GM19240 (cell line): ENCODE measurements at regions not wholly inside any gene's neighbourhood (a gene's known extent, or its start where the extent isn't known, plus 50 kb on each side); places are given as distances from the start of the nearest gene placed in this dataset.

ENCODE experiments used
- DNase-seq: peaks from one replicate; pipeline ENCODE4 v3.0.0; 2011; ENCODE audit warnings: low spot score; ENCODE audit not compliant: insufficient read length

DNA sequence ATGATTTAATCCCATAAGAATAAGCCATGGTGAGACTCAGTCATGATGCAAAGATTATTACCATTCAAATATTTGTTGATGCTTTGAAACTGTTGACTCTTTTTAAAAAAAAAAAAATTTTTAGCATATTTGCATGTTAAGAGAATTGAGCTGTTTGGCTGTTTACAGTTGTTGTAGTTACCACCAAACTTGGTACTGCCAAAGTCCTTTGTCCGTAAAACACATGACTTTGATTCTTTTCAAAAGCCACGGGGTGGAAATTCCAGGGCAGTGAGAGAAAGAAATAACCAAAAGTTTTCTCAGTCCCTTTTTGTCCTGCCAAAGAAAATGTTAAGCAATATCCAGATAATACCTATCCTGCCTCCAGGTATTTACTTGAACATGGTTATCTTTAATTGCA, 474.8 kb downstream of the METTL4 start:
- DNase-seq, result no peak

DNA sequence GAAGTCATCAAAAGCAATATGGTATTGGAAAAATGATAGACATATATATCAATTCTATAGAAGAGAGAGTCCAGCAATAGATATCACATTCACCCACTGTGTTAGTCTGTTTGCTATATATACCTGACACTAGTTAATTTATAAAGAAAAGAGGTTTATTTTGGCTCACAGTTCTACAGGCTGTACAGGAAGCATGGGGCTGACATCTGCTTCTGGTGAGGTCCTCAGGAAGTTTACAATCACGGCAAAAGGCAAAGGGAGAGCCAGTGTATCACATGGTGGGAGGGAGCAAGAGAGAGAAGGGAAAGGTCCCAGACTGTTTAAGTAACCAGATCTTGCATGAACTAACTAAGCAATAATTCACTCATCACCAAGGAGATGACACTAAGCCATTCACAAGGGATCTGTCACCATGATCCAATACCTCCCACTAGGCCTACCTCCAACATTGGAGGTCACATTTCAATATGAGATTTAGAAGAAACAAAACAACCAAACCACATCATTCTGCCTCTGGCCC, 470.6 kb downstream of the METTL4 start:
- DNase-seq, result no peak

DNA sequence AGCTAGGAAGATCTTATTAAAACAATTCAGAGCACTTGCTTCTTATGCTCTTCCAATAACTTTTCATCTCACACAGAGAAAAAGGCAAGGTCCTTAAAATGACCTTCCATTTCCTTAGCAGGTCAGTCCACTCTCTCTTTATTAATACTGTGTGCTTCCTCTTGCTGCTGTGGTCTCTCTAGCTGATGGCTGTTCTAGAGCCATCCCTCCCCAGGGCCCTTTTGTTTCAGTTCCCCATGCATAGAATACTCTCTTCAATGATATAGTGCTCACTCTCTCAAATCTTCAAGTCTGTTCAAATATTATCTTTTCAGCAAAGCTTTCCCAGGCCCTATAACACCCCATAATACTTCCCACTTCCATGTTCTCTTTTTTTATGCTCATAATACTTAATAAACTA, 469.3 kb downstream of the METTL4 start:
- DNase-seq, result no peak

DNA sequence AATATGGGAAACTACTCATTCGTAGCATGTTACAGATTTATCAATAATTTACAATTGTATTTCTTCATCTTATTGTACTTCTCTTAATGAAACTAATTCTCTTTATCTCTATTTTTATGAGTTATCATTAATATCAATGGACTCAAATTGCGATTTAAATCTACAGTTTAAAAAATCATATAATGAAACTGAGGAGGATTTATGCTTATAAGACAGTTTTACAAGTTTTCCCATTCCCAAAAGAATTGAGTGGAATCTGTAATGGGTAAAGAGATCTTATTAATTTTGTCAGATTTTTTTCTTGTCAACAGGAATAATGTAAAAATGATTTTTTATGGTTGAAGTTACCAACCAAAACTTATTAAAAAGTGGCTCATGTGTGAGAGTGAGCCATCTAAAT, 468.0 kb downstream of the METTL4 start:
- DNase-seq, result no peak

DNA sequence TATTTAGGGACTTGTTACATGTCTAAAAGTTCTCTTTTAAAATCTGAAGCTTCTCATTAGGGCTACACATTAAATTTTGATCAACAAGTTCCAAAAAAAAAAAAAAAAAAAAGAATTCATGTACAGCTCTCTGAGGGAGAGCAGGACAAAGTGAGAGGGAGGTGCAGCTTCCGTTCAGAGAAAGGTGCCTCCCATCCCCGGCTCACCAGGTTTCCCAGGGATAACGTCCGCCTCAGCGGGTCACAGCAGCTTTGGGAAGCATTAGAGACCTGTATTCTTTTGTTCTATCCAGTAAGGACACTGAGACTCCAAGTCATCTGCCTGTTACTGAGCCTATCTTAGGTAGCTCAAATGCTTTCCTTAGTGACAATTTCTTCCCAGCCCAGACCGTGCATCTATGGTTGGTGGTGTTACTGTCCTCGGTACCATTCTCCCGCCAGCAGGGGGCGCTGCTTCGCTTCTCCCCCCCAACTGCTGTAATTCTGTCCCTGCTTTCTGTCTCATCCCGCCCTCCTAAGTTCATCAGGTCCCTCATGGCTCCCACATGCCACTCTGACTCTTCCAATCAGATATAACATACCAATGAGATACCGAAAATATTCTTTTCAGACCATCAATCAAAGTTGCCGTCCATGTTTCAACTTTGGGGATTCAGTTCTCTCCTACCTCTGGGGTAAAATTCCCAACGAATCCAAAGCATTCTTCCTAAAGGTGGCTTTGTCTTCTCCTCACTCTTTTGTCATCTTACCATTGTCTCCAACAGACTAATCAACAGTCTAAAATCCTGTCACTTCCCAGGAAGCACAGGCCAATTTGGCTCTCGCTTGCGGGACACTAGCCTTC, 466.5 kb downstream of the METTL4 start:
- peak; percentile 23 for DNase-seq

DNA sequence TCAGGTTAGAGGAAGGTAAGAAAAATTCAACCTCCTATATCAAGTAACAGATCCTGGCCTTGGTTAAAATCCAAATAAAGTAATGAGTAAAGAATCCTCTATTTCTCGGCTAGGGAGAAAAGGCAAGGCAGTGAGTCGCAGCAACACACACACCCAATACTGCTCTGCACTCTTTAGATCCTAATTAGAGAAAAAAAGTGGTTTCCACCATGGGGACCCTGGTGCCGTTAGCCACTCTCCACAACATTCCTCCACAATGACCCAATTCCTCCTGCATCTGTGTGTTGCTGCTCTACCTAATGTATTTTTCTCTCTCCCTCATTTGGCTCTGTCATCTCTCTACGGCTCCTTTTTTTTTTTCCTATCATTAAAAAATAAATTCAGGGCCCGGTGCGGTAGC, 462.7 kb downstream of the METTL4 start:
- no peak for DNase-seq

DNA sequence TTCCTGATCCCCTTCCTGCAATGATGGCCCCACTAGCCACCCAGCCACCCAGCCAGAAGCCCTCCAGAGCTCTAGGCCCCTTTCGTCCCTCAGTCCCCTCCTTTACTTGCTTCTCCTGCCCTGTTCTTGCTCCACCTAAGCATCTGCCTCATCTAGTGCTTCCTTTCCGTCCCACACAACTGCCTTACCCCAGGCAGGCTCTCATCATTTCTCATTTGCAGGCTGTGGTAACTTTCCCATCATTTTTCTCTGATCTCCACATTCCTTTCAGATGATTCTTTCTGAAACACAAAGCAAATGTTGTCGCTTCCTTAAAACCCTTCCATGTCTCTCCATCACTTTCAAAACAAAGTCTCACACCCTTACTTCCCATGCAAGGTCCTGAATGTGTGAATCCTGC, 459.8 kb downstream of the METTL4 start:
- no peak for DNase-seq

DNA sequence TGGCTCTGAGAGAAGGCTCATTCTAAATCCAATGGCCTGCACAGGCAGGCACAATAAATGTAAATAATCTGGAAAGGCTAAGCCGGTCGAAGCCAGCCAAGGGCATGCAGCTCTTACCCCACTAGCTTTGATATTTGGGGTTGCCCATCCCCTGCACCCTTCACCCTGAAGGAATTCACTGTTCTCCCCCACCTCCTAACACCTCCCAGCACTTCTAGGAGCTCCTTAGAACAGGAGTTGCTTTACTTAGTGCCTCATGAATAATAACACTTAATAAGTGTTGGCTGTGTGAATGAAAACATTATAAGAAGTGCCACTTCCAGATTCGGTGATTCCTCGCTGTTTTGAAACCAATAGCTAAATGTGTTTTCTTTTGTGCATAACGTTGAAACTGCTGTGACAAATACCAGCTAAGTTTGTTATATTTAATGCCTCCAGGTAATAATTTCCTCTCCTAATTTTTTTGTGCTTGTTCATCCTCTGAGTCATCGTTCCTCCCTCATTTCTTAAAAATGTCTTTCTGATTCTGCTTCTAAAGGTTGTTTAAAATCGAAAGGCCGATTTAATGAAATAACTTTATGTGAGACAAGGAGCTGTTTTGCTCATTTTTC, 458.8 kb downstream of the METTL4 start:
- DNase-seq, result no peak

DNA sequence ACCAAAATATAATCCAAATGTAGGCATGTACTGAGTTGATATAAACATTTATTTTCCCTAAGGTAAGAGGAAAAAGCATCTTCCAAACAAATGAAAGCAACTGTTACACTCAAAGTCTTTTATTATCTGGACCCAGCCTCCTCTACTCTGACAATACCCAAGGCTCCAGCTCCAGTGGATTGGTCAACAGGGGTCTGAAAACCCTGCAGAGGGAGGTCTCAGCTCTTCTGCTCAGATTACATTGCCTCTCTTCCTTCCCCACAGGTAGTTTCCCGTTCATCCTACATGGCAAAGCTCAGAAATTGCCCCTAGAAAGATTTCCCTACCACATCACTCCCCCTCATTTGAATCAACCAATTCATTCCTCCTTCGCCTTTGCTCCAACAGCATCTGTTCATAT, 457.0 kb downstream of the METTL4 start:
- DNase-seq, result no peak

DNA sequence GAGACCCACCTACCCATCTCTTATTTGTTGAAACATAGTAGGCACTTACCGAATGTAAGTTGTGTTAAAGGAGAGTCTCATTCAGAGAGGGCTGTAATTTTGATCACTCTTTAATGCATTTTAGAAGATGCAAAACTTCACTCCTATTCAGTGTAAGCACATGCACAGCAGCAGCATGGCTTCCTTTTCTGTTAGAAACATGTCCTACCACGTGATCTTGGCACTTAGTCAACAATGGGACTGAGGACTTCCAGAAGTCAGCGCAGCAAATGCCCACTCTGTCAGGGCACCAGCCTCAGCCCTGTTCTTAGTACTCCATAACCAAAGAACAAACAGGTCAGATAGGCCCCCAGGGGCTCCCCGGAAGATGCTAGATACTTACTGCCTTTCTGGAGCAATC, 456.5 kb downstream of the METTL4 start:
- DNase-seq, result no peak

DNA sequence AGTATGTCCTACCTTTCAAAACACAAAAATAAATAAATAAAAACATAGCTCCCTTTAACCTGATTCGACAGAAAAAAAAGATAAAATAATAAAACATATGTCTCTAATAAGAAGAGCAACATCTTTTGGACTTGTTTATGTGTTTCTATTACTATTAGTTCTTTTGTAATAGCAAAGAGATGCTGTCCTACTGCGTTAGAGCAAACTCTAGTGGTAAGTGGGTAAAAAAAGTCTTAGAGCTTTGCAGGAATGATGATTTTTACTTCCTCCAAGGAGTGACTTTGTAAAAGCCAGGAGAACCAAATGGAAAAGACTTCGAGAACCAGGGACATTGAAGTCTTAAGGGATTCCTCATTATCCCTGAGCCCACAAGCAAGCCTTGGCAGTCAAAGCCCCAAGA, 450.1 kb downstream of the METTL4 start:
- no peak for DNase-seq

DNA sequence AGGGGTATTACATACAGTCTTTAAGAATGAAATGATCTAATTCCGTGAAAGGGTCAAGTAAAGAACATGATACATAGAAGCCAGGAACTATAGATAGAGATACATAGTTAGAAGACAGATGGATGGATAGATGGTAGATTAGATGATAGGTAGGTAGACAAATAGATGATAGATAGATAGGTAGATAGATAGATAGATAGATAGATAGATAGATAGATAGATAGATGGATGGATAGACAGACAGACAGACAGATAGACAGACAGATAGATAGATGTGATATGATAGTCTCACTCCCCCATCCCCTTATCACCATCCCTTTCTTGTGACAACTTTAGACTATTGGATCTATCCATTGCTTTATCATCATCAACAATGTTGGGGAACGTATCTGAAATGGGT, 448.2 kb downstream of the METTL4 start:
- DNase-seq, result no peak

DNA sequence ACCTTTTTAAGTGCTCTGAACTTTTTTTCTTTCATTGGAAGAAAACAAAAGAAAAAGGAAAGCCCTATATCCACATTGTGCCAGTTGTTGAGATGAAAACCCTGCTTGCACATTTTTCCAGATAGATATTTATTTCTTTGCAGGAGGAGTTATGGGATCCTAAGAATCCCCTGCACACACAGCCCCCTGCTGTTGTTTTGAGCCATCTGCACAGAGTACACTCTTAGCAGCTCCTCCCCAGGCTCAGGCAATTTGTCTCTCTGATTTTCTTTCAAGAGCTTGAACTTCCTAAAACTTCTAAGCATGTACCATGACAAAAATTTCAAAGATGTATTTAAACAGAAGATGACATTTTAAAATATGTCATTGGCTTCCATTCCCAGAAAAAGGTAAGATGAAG, 436.9 kb downstream of the METTL4 start:
- DNase-seq, result no peak

DNA sequence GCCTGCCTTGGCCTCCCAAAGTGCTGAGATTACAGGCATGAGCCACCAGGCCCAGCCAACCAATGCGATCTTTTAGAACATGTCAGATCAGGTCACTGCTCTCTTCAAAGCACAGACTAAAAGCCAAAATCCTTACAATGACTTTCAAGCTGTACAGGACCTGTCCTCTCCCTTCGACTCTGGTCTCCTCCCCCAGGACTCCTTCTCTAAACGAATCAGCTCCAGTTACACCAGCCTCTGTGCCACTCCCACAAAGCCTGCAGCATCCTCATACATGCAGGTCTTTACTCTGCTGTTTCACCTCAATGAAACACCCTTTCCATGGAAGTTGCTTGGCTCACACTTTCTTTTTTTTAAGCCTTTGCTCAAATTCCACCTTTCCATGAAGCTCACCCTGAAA, 436.0 kb downstream of the METTL4 start:
- DNase-seq, result no peak

DNA sequence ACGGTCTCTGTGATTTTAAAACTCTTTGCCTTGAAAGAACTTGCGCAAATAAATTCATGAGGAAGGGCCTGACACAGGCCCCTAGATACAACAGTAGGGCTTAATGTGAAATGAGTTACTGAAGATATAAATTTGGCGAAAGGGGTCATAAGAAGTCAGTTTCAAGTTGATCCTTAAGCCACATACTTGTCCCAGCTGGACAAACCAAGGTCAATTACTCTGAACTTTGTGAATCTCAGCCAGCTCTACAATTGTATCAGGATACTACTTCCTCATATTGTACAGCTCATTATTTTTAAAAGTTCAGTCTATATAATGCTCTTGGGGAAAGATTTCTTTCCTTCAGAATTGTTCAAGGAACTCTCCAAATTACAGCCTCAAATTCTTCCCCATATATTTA, 432.8 kb downstream of the METTL4 start:
- no peak for DNase-seq

DNA sequence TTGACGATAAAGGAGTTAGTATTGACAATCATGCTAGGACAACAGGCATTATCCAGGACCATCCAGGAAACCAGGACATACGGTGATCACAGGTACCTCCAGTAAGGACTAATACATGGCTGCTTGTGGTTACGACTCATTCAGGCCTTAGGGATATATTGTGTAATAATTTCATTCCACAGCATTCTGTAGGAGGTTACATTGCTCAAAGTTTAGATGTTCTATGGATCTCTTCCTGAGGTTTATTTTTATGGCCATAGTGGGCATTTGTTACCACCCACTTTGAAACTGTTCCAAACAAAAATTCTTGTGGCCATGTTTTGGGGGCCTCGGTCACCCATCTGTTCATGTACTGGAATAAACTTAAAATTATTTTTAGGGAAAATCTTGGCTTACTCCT, 431.6 kb downstream of the METTL4 start:
- DNase-seq, result no peak

DNA sequence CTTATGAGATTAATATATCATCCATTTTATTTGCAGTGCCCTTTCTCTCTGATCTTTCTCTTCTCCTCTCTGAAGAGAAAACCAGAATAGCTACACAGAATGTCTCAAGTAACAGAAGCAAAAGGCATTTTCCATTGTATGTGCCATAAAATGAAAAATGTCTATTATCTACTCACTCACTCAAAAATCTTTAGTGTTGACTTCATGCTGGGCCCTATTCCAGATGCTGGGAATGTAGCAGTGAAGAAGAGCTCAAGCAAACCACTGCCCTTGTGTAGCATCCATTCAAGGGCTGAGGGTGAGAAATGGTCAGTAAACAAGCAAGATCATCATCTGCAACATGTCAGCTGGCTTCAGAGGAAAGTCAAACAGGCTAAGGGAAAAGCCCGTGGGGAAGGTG, 427.7 kb downstream of the METTL4 start:
- no peak for DNase-seq

DNA sequence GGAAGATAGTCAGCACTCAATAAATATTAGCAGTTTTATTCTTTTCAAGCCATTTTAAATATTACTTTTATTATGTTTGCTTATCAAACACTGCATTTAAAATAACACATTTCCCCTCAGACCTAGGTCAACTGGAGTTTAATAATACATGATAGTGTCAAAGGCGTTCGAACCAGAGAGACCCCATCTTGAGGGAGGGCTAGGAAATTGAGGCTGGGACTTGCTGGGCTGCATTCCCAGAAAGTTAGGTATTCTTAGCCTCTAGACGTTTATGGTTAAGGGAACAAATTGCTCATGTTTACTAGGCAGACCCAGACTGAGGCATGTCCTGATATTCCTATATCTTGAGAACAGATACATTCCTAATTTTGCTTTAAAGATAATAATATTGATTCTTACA, 426.5 kb downstream of the METTL4 start:
- DNase-seq, result no peak

DNA sequence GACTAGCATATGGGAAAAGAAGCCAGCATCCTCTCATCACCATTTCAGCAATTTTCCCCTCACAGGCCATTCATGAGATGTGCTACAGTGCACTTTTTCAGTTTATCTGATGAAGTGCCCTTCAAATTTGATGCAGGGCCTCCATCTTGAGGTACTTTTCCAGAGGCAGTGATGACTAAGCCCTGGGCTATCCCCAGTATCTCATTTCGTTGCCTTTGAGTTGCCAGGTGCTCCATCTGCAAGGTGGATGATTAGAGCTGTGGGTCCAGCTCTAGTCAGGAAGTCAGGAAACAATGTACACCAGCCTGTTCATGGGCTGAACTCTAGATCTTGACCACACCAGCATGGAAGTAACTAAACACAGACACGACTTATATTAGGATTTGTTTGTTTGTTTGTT, 425.2 kb downstream of the METTL4 start:
- no peak for DNase-seq

DNA sequence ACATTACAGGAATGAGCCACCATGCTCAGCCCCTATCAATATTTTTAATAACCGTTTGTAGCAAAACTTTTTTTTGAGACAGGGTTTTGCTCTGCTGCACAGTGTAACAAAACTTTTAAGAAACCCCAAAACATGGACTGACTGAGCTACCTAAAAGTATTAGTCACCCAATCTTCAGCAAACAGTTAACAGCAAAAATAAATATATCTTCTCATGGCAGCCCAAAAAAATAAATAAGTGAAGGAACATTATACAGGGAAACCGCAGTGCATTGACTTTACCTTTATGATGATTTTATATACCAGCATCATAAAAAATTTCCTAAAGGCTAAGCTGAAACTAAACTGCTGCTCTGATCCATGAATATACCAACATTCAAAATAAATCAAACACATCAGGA, 424.6 kb downstream of the METTL4 start:
- no peak for DNase-seq

DNA sequence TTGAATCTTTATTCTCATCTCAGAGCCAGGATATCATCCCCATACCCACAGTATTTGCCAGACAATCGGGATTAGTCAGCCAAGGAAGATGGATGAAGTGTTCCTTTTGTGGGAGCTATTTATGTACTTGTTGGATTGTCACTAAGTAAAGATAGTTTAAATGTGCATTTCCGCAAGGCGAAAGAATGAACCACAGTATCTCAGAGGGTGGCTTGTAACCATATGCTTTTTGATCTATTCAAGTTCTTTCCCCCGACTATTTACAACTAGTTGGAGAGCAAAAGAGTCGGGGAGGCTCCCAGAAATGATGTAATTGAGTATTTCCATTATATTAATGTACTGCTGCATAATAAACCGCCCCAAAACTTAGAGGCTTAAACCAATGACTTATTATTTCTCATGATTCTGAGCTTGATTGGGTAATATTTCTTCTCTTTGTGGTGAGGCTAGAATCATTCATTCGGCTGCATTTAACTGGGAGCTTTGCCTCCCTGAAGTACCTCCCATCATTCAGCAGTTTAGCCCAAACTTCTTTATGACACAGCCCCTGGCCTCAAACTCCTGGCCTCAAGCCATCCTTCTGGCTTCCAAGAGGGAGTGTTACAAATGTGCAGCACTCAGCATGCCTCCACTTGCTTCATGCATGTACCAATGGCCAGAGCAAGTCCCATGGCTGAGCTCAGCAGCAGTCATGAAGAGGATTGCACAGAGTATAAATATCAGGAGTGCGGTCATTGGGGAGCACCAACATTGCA, 423.7 kb downstream of the METTL4 start:
- DNase-seq, result no peak

DNA sequence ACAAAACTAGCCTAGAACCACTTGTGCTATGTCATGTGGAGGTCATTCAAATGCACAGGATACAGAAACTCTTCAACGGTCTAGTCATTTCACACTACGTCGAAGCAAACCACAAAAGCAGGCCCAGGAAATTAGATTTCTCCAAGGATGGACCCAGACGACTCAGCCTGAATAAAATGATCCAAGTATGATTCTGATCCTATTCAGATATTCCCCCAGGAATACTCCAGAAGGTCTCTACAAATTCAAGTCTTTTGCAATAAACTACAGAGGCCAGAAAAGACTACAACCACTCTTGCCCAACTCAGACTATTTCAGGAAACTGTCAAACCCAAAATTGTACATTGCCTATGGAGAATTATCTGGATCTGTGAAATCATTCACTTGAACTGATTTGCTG, 422.5 kb downstream of the METTL4 start:
- no peak for DNase-seq
